GM23248 (cell line): ENCODE measurements at regions not wholly inside any gene's neighbourhood (a gene's known extent, or its start where the extent isn't known, plus 50 kb on each side); places are given as distances from the start of the nearest gene placed in this dataset.

Experiments used
- EZH2 ChIP-seq: fragments of 200-600 bp; sonication (generic); IDR thresholded peaks from 2 replicates; pipeline ENCODE4 v1.6.1; 2018; ENCODE audit warnings: antibody characterized with exemption, mild to moderate bottlenecking; ENCODE audit not compliant: insufficient read depth, poor library complexity, severe bottlenecking
- EZH2phosphoT487 ChIP-seq: fragments of 200-600 bp; sonication (generic); IDR thresholded peaks from 2 replicates; pipeline ENCODE4 v1.6.1; 2018; ENCODE audit warnings: antibody characterized with exemption, moderate library complexity, mild to moderate bottlenecking, low read depth; ENCODE audit not compliant: insufficient read depth

DNA sequence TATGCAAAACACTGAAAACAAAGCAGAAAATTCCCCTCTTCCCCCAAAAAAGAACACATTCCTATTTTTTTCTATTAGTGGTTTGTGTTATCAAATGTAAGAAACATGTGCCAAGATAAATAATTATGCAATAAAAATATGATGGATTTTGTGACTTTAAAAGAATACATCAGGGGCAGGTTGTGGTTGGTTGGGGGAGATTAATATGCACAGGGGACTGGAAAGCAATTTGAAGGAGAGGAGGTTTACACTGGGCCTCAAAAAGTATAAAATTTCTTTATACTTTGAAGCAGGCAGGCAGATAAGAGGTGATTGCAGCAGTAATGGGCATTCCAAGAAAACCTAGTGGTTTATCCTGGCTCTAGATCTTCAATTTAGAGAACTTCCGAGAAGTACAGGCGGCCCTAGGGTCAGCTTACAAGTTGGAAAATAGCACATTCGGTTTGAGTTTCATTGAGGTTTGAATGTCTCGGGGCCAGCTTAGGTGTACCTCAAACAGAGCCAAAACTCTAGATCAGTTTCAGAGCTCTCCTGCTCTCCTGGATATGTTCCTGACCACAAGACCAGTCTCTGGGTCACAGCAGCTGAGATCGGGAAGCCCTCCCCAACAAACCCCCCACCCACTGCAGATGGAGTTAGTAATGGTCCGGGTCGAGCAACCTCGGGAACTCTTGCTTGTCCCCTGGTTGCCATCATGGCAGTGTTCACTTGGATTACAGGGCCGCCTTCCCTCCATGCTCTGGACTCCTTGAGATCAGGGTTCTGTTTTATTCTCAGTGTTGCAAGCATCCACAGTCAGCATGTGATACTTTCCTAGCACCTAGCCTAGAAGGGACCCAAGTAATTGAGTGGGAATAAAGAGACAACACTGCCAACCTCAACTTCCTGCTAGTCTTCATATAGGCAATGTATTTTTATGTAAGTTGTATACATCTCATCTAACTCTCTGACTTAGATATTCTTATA lies 112.1 kb upstream of the DDIT4L start:
- TF ChIP-seq EZH2phosphoT487 (no peak), EZH2 (no peak)
